H9 (cell line): ENCODE measurements at regions not wholly inside any gene's neighbourhood (a gene's known extent, or its start where the extent isn't known, plus 50 kb on each side); places are given as distances from the start of the nearest gene placed in this dataset.

Experiments used
- DNase-seq: peaks from one replicate; pipeline ENCODE4 v3.0.0-alpha.2; 2017
- H2AFZ ChIP-seq: one replicate; pipeline ENCODE4 v1.6.1; 2013; ENCODE audit warnings: mild to moderate bottlenecking, low read length, control low read depth, moderate library complexity
- H2AK5ac ChIP-seq: 2 replicates; pipeline ENCODE4 v1.6.1; 2013; ENCODE audit warnings: low read length, control low read depth, mixed read lengths; ENCODE audit not compliant: insufficient read length
- H2BK120ac ChIP-seq: one replicate; pipeline ENCODE4 v1.6.1; 2013; ENCODE audit warnings: low read depth, mild to moderate bottlenecking, low read length, control low read depth, inconsistent platforms; ENCODE audit not compliant: poor library complexity, severe bottlenecking
- H2BK12ac ChIP-seq: 2 replicates; pipeline ENCODE4 v1.6.1; 2013; ENCODE audit warnings: low read length, control low read depth, mixed read lengths, low read depth; ENCODE audit not compliant: insufficient read length
- H2BK15ac ChIP-seq: 2 replicates; pipeline ENCODE4 v1.6.1; 2013; ENCODE audit warnings: low read depth, low read length, control low read depth
- H2BK20ac ChIP-seq: one replicate; pipeline ENCODE4 v1.6.1; 2013; ENCODE audit warnings: low read depth, mild to moderate bottlenecking, low read length, control low read depth, inconsistent platforms; ENCODE audit not compliant: poor library complexity, severe bottlenecking
- H2BK5ac ChIP-seq: 2 replicates; pipeline ENCODE4 v1.6.1; 2013; ENCODE audit warnings: low read length, control low read depth, mixed read lengths; ENCODE audit not compliant: insufficient read length
- H3K14ac ChIP-seq: 2 replicates; pipeline ENCODE4 v1.6.1; 2013; ENCODE audit warnings: low read length, control low read depth; ENCODE audit not compliant: insufficient read depth
- H3K18ac ChIP-seq: 2 replicates; pipeline ENCODE4 v1.6.1; 2013; ENCODE audit warnings: low read depth, mild to moderate bottlenecking, mixed read lengths, low read length, control low read depth; ENCODE audit not compliant: insufficient read length
- H3K23ac ChIP-seq: 2 replicates; pipeline ENCODE4 v1.6.1; 2013; ENCODE audit warnings: low read length, control low read depth, mixed read lengths, low read depth; ENCODE audit not compliant: insufficient read length
- H3K23me2 ChIP-seq: 2 replicates; pipeline ENCODE4 v1.6.1; 2013; ENCODE audit warnings: low read depth, mild to moderate bottlenecking, mixed read lengths, low read length, control low read depth; ENCODE audit not compliant: insufficient read length, poor library complexity, severe bottlenecking
- H3K27ac ChIP-seq: 2 replicates; pipeline ENCODE4 v1.5.1; 2013; ENCODE audit warnings: low read length, control low read depth, mixed read lengths, low read depth; ENCODE audit not compliant: insufficient read length
- H3K27me3 ChIP-seq: 2 replicates; pipeline ENCODE4 v1.6.1; 2013; ENCODE audit warnings: low read length, control low read depth, inconsistent platforms; ENCODE audit not compliant: insufficient read depth
- H3K4ac ChIP-seq: 2 replicates; pipeline ENCODE4 v1.6.1; 2013; ENCODE audit warnings: low read depth, mild to moderate bottlenecking, control low read depth, inconsistent platforms, low read length, moderate library complexity
- H3K4me1 ChIP-seq: 2 replicates; pipeline ENCODE4 v1.6.1; 2013; ENCODE audit warnings: low read length, control low read depth, inconsistent platforms; ENCODE audit not compliant: insufficient read depth
- H3K4me2 ChIP-seq: 2 replicates; pipeline ENCODE4 v1.6.1; 2013; ENCODE audit warnings: low read length, control low read depth, mixed read lengths; ENCODE audit not compliant: insufficient read length, insufficient read depth
- H3K56ac ChIP-seq: 2 replicates; pipeline ENCODE4 v1.6.1; 2013; ENCODE audit warnings: low read depth, mild to moderate bottlenecking, mixed read lengths, low read length, control low read depth; ENCODE audit not compliant: insufficient read length
- H3K79me1 ChIP-seq: 2 replicates; pipeline ENCODE4 v1.6.1; 2013; ENCODE audit warnings: low read depth, mild to moderate bottlenecking, moderate library complexity, low read length, control low read depth, inconsistent platforms; ENCODE audit not compliant: insufficient read depth, poor library complexity, severe bottlenecking
- H3K79me2 ChIP-seq: 2 replicates; pipeline ENCODE4 v1.6.1; 2013; ENCODE audit warnings: low read length, control low read depth, inconsistent platforms; ENCODE audit not compliant: insufficient read depth
- H3K9ac ChIP-seq: 2 replicates; pipeline ENCODE4 v1.6.1; 2013; ENCODE audit warnings: low read length, control low read depth, mixed read lengths; ENCODE audit not compliant: insufficient read length; ENCODE audit errors: extremely low read depth
- H3K9me3 ChIP-seq: one replicate; pipeline ENCODE4 v1.6.1; 2013; ENCODE audit warnings: low read depth, low read length, inconsistent platforms; ENCODE audit not compliant: control insufficient read depth
- H3T11ph ChIP-seq: one replicate; pipeline ENCODE4 v1.6.1; 2013; ENCODE audit warnings: mild to moderate bottlenecking, low read length, control low read depth, inconsistent platforms
- H4K20me1 ChIP-seq: one replicate; pipeline ENCODE4 v1.6.1; 2013; ENCODE audit not compliant: control insufficient read depth, insufficient read length, insufficient read depth
- H4K5ac ChIP-seq: 2 replicates; pipeline ENCODE4 v1.6.1; 2013; ENCODE audit warnings: low read depth, mild to moderate bottlenecking, mixed read lengths, low read length, control low read depth; ENCODE audit not compliant: insufficient read length
- H4K8ac ChIP-seq: replicated peaks from 2 replicates; pipeline ENCODE4 v1.6.1; 2013; ENCODE audit warnings: low read length, control low read depth, mixed read lengths, low read depth; ENCODE audit not compliant: insufficient read length
- H4K91ac ChIP-seq: 2 replicates; pipeline ENCODE4 v1.6.1; 2013; ENCODE audit warnings: low read depth, mild to moderate bottlenecking, moderate library complexity, mixed read lengths, low read length, control low read depth; ENCODE audit not compliant: insufficient read length
- H3K27ac Mint-ChIP-seq, 3 experiments: 2 replicates in 2 of 3; 3 replicates in 1 of 3; pipeline ENCODE4 v1.8.0; 2020 to 2021; ENCODE audit warnings: mixed read lengths in 3 of 3, mild to moderate bottlenecking in 1 of 3, moderate library complexity in 1 of 3
- H3K27me3 Mint-ChIP-seq: 2 replicates; pipeline ENCODE4 v1.8.0; 2021; ENCODE audit warnings: low read depth, mild to moderate bottlenecking, moderate library complexity, mixed read lengths
- H3K36me3 Mint-ChIP-seq, 3 experiments: 2 replicates in 2 of 3; 3 replicates in 1 of 3; pipeline ENCODE4 v1.8.0; 2020 to 2021; ENCODE audit warnings: low read depth in 3 of 3, mixed read lengths in 3 of 3; ENCODE audit not compliant: insufficient read depth in 1 of 3
- H3K4me1 Mint-ChIP-seq, 2 experiments: 2 replicates each; pipeline ENCODE4 v1.8.0; 2020; ENCODE audit warnings: mixed read lengths in 2 of 2
- H3K4me3 Mint-ChIP-seq, 2 experiments: 2 replicates in 1 of 2; 3 replicates in 1 of 2; pipeline ENCODE4 v1.8.0; 2020 to 2021; ENCODE audit warnings: mild to moderate bottlenecking in 2 of 2, mixed read lengths in 2 of 2, moderate library complexity in 1 of 2
- H3K9me3 Mint-ChIP-seq, 2 experiments: 2 replicates in 1 of 2; 3 replicates in 1 of 2; pipeline ENCODE4 v1.8.0; 2020; ENCODE audit warnings: mild to moderate bottlenecking in 2 of 2, mixed read lengths in 2 of 2, moderate library complexity in 1 of 2
- CTCF ChIP-seq: fragments of 200-600 bp; sonication (generic); conservative IDR thresholded peaks from 3 replicates; pipeline ENCODE4 v1.8.0; 2021; ENCODE audit warnings: antibody characterized with exemption, mild to moderate bottlenecking

DNA sequence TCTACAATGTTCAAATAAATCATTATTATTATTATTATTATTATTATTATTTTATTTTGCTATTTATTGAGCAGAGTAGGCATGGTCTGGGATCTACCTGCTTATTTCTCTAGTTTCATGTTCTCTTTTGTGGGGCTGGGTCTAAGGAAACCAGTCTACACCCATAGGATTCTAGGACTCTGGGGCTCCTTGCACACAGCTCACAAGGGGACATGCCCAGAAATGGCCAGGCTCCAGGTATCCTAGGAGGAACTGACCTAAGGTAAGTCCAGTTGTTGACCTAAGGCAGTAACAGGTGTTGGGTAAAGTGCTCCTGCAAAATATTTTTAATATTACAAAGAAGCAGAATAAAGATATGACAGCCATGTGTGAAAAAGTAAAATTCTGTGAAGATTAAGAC, 149.6 kb upstream of the TBL1XR1 start:
- DNase-seq, result no peak
- no peak overlapping the region for H4K91ac ChIP-seq
- no peak overlapping the region for H2AK5ac ChIP-seq
- Mint-ChIP-seq H3K9me3 (no peaks in the 10 kb centered on the region; a peak in 2 of 5 replicates), H3K36me3 (no peaks in the 10 kb centered on the region), H3K27me3 (peaks cover 92% of the 10 kb centered on the region), H3K4me3 (no peak overlapping the region), H3K27ac (no peak overlapping the region), H3K4me1 (peaks cover 18 to 23% of the 10 kb centered on the region in 2 experiments)
- H3K23me2 ChIP-seq, result no peaks in the 10 kb centered on the region
- no peak overlapping the region for H2AFZ ChIP-seq
- H3K23ac ChIP-seq, result no peak overlapping the region
- H3K9ac ChIP-seq, result no peak overlapping the region
- H2BK15ac ChIP-seq, result no peak overlapping the region
- no peak overlapping the region for H4K8ac ChIP-seq
- H3K9me3 ChIP-seq, result no peaks in the 10 kb centered on the region
- H3K79me2 ChIP-seq, result no peaks in the 10 kb centered on the region
- no peak overlapping the region for H2BK5ac ChIP-seq
- TF ChIP-seq CTCF, result no peak
- no peak overlapping the region for H3K18ac ChIP-seq
- peaks cover 40% of the 10 kb centered on the region; the same call in 1 of the 2 replicates for H3K27me3 ChIP-seq
- H2BK120ac ChIP-seq, result no peak overlapping the region
- H3K4me2 ChIP-seq, result no peak overlapping the region
- H3T11ph ChIP-seq, result no peak overlapping the region
- H3K4ac ChIP-seq, result no peak overlapping the region
- no peak overlapping the region for H3K27ac ChIP-seq
- no peak overlapping the region for H3K56ac ChIP-seq
- H4K20me1 ChIP-seq, result no peaks in the 10 kb centered on the region
- no peak overlapping the region for H4K5ac ChIP-seq
- H2BK20ac ChIP-seq, result no peak overlapping the region
- no peak overlapping the region for H2BK12ac ChIP-seq
- H3K14ac ChIP-seq, result no peak overlapping the region
- H3K4me1 ChIP-seq, result peaks cover 6% of the 10 kb centered on the region; the same call in 1 of the 2 replicates
- no peaks in the 10 kb centered on the region for H3K79me1 ChIP-seq
